NCI-H82 treated with DMSO at 0.1 percent for 48 hours (cell line): ENCODE measurements at regions not wholly inside any gene's neighbourhood (a gene's known extent, or its start where the extent isn't known, plus 50 kb on each side); places are given as distances from the start of the nearest gene placed in this dataset.
"Not testable (repeated sequence)": the region's sequence is repeated elsewhere in the genome, so short reads cannot be mapped to it uniquely, and the experiment has no call there.

Experiments
- DNase-seq: peaks from one replicate; lab custom pipeline; 2025; ENCODE audit not compliant: unreplicated experiment; lab: John Stamatoyannopoulos, UW

- not testable (repeated sequence) for DNase-seq
Observed at GRCh38 chr4:9505341-9505740, 61.1 kb downstream of the DEFB131A start.

DNA sequence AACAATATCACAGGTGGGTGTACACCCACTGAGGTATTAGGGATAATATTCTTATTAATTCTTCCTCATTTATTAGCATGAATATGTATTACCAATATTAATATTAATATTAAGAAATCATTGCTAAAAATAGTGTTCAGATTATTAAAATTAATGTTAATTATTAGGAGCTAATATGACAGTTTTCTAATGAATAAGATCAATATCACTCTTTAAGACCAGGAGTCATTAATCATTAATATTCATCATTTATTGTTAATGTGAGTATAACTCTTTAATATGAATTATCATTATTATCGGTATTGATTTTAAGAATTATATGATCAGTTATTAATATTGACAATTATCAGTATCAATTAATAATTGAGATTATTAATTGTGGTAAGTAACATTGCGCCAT is 62.5 kb downstream of the DEFB131A start:
- not testable (repeated sequence) for DNase-seq

DNA sequence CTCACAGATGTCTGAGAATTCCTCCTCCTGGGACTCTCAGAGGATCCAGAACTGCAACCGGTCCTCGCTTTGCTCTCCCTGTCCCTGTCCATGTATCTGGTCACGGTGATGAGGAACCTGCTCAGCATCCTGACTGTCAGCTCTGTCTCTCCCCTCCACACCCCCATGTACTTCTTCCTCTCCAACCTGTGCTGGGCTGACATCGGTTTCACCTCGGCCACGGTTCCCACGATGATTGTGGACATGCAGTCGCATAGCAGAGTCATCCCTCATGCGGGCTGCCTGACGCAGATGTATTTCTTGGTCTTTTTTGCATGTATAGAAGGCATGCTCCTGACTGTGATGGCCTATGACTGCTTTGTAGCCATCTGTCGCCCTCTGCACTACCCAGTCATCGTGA is 68.7 kb downstream of the DEFB131A start:
- not testable (repeated sequence) for DNase-seq

- DNase-seq: not testable (repeated sequence)
Observed at GRCh38 chr4:9519631-9520030, 75.4 kb downstream of the DEFB131A start.

DNA sequence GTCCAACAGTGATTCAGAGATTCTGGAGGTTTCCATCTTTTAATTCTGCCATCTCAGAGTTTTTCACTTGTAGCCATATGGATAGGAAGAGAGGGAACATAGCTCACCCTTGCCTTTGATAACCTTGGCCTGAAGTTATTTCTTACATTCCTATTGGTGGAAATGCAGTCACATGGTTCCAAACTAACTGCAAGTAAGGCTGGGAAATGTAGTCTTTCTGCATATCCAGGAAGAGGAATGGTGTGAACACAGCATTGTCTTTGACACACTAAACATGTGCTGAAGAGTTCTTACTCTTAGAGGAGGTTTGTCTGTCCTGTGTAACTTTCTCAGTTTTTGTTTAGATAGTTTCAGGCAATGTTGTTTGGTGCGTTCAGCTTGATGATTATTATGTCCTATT is 78.7 kb downstream of the DEFB131A start:
- DNase-seq: not testable (repeated sequence)

DNA sequence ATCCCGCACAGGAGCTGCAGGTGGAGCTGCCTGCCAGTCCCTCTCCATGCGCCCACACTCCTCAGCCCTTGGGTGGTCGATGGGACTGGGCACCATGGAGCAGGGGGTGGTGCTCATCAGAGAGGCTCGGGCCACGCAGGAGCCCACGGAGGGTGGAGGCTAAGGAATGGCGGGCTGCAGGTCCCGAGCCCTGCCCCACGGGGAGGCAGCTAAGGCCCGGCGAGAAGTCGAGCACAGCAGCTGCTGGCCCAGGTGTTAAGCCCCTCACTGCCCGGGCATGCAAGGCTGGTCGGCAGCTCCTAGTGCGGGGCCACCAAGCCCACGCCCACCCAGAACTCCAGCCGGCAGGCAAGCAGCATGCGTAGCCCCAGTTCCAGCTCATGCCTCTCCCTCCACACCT is 80.2 kb downstream of the DEFB131A start:
- DNase-seq: not testable (repeated sequence)

DNA sequence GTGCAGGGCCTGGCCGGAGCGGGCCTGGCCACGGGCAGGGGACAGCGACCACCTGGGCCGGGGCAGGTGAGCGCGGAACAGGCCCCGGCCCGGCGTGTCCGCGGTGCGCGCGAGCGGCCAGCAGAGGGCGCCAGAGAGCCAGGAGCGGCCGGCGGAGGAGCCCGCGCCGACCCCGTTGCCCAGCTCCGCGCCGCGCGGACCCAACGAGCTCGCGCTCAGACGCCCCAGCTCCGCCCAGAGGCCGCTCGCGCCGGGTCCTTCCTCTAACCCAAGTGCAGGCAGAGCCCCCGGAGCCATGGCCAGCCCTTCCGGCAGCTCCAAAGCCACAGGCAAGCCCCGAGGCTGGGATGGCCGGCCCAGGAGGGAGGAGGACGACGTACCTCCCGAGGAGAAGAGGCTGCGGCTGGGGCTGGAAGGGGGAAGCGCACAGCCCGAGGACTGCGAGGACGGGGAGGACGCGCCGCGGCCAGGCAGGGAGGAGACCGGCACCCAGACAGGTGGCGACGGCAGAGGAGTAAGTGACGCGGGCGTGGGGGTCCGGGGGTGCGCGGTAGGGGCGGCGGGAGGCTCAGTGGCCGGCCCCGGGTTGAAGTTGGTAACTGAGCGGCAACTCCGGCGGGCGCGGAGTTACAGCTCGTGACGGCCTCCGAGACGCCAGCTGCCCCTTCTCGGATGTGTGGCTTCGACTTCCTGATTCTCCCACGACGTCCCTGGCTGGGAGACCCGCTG is 88.1 kb downstream of the DEFB131A start:
- not testable (repeated sequence) for DNase-seq

- DNase-seq: not testable (repeated sequence)
Observed at GRCh38 chr4:9532863-9533192, 88.6 kb downstream of the DEFB131A start.

GRCh38 chr4:9537101-9537500 is 92.9 kb downstream of the DEFB131A start:
- DNase-seq: not testable (repeated sequence)

DNA sequence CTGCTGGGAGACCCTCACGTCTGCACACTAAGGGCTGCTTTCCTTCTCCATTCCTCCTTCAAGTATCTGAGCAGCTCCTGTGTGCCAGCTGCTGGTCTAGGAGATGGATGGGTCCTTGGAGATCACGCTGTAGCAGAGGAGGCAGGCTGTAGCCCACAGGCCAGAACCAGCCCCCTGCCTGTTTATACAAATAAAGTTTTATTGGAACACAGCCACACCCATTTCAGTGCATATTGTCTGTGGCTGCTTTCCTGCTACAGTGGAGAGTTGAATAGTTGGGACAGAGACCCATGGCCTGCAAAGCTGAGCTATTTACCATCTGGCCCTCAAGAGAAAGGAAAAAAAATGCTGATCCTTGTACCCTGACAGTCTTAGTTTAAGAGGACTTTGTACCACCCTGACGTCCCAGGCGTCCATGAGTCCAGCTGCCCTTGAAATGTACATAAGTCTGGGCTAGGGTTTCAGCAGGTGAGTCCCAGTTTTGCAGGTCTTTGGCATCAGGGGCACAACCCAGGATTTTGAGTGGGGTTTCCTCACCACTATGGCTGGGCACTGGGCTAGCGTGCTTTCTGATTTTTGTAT is 95.8 kb downstream of the DEFB131A start:
- DNase-seq: not testable (repeated sequence)

GRCh38 chr4:9541388-9541915 is 97.2 kb downstream of the DEFB131A start:
- not testable (repeated sequence) for DNase-seq

DNA sequence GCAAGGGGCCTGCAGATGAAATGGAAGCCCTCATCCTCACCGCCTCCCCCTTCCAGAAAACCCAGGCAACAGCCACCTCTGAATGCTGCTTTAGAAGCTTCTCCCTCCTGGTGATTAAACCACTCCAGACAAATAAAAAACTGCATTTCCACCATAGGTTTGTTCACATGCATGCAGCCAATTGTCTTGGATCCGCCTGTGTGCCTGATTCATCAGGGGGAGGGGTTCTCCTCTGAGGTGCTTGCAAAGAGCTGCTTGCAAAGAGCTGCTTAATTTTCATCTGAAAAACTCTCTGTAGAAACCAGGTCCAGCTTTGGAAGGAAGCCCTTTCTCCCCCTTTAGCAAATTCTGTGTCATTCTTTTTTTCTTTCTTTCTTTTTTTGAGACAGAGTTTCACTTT is 100.6 kb downstream of the DEFB131A start:
- not testable (repeated sequence) for DNase-seq

GRCh38 chr4:9547470-9547869 is 103.3 kb downstream of the DEFB131A start:
- DNase-seq: not testable (repeated sequence)

GRCh38 chr4:9556076-9556475 is 111.9 kb downstream of the DEFB131A start:
- DNase-seq: not testable (repeated sequence)

DNA sequence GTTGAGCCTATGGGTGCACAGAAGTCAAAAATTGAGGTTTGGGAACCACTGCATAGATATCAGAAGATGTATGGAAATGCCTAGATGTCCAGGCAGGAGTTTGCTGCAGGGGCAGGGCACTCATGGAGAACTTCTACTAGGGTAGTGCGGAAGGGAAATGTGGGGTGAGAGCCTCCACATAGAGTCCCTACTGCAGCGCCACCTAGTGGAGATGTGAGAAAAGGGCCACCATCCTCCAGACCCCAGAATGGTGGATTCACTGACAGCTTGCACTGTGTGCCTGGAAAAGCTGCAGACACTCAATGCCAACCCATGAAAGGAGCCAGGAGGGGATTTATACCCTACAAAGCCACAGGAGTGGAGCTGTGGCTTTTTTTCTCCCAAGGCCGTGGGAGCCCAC is 133.7 kb downstream of the DEFB131A start:
- DNase-seq: not testable (repeated sequence)

DNA sequence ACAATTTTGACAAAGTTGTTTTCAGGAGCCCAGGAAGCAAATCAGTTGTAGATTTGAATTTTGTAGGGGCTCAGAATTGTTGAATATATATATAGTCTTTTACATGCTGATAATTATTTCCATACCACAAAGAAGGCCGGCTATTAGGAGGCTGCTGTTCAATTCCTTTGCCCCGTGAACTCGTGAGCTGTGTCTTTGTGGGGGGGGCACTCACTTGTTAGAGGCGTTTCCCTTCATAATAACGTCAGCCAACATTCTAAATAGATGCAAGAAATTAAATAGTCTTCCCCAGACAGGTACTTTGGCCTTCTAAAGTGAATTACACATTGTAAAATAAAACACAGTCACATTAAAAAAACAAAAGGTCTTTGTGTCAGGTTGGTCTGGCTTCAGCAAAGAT is 138.7 kb downstream of the DEFB131A start:
- not testable (repeated sequence) for DNase-seq

DNA sequence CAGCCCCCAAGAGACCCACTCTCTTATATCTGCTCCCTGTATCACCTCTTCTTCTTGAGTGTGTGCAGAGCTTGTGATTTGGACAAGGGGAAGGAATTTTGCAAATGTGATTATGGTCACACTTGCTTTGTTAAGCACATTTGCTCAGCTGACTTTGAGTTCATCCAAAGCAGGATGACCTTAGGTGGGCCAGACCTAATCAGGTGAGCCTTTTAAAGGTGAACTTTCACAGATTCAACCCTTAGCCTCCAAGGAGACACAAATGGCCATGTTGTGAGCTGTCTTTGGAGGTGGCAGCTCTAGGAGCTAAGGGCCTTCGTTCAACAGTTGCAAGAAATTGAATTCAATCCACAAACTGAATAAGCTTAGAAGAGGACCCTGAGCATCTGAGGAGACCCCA is 147.8 kb downstream of the DEFB131A start:
- no peak for DNase-seq

GRCh38 chr4:9594948-9595347 is 150.7 kb downstream of the DEFB131A start:
- DNase-seq: no peak

- DNase-seq: not testable (repeated sequence)
Observed at GRCh38 chr4:9595531-9595930, 151.3 kb downstream of the DEFB131A start.

DNA sequence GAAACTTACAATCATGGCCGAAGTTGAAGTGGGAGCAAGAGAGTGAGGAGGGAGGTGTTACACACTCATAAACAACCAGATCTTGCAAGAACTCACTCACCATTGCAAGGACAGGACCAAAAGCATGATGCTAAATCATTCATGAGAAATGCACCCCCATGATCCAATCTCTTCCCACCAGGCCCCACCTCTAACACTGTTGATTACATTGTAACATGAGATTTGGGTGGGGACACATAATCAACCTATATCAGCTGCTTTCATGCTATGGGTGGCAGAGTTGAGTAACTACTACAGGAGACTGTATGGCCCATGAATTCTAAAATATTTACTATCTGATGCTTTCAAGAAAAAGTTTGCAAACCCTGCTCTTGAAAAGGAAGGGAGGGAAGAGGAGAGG is 155.1 kb downstream of the DEFB131A start:
- no peak for DNase-seq

DNA sequence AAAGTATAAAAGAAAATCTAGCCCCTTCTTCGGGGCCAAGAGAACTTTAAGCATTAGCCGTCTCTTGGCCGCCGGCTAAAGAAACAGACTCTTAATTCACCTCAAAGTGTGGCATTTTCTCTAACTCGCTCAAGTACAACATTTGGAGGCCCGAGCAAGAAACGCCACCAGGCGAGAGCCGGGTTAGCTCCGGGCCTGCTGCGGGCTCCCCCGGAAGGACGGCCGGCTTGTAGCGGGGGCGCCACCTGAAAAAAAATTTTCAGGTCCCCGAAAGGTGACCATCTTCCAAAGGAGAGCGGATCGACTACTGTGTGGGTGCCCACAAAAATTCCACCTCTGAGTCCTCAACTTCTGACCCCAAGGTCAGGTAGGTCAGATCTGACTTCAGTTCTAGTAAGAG is 156.0 kb downstream of the DEFB131A start:
- DNase-seq: no peak

DNA sequence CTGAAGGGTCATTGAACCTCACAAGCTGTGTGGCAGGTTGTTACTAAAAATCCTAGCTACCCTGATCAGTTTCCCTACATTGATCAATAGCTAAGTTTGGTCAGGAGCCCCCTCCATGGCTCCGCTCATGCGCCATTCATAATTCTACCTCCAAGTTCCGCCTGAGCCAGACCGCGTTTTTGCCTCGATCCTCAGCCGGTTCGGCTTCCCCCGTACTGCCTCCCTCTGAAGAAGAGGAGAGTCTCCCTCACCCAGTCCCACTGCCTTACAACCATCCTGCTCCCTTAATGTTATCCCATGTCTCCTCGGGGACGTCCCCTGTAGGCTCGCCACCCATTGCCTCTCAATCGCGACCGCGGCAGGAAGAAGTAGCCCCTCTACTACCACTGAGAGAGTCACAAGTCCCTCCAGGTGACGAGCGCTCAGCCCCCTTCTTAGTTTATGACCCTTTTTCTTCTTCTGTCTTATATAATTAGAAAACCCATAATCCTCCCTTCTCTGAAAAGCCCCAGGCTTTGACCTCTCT is 158.2 kb downstream of the DEFB131A start:
- no peak for DNase-seq
